IMR-90 (cell line): ENCODE measurements at regions not wholly inside any gene's neighbourhood (a gene's known extent, or its start where the extent isn't known, plus 50 kb on each side); places are given as distances from the start of the nearest gene placed in this dataset.

ENCODE experiments used
- ATAC-seq: fragments of 200-7000 bp; cut with Tn5 transposase; 2 replicates; pipeline ENCODE4 v1.9.1; 2020; ENCODE audit warnings: low read depth, mild to moderate bottlenecking, moderate library complexity
- BruUV-seq: library from RNA; stranded (reverse); fragments of 400-500 nt; replicated peaks from 2 replicates; lab custom pipeline; 2021; lab: Mats Ljungman, UMichigan
- CTCF ChIA-PET: fragments of 300-600 bp; formaldehyde crosslinking; extraction: SDS; loops from one replicate; lab custom pipeline; 2021; ENCODE audit warnings: antibody characterized with exemption; lab: Yijun Ruan, JAX
- POLR2A ChIA-PET: fragments of 300-600 bp; sonication (Branson Sonifier 250); formaldehyde crosslinking; loops from one replicate; lab custom pipeline; 2022; ENCODE audit warnings: antibody characterized with exemption; ENCODE audit not compliant: unreplicated experiment; lab: Charles Lee
- DNase-seq: peaks from one replicate; pipeline ENCODE4 v3.0.0; 2013
- H2AFZ ChIP-seq: replicated peaks from 2 replicates; pipeline ENCODE3; 2013; ENCODE audit warnings: low read length, mild to moderate bottlenecking; ENCODE audit not compliant: poor library complexity
- H2AK5ac ChIP-seq: 2 replicates; pipeline ENCODE4 v1.6.1; 2013; ENCODE audit warnings: low read depth, low read length, inconsistent platforms
- H2AK9ac ChIP-seq: replicated peaks from 2 replicates; pipeline ENCODE3; 2013; ENCODE audit warnings: mild to moderate bottlenecking, low read depth, low read length, moderate library complexity; ENCODE audit not compliant: poor library complexity
- H2BK120ac ChIP-seq: 2 replicates; pipeline ENCODE4 v1.6.1; 2013; ENCODE audit warnings: low read depth, low read length, inconsistent platforms
- H2BK15ac ChIP-seq: 3 replicates; pipeline ENCODE4 v1.6.1; 2013; ENCODE audit warnings: low read depth, low read length, inconsistent platforms
- H2BK20ac ChIP-seq: 2 replicates; pipeline ENCODE4 v1.6.1; 2013; ENCODE audit warnings: low read depth, mild to moderate bottlenecking, inconsistent platforms, low read length, moderate library complexity
- H2BK5ac ChIP-seq: 2 replicates; pipeline ENCODE4 v1.6.1; 2013; ENCODE audit warnings: mild to moderate bottlenecking, low read depth, low read length, inconsistent platforms; ENCODE audit not compliant: poor library complexity, severe bottlenecking
- H3K14ac ChIP-seq: replicated peaks from 2 replicates; pipeline ENCODE4 v1.6.1; 2013; ENCODE audit warnings: low read depth, low read length, inconsistent platforms
- H3K18ac ChIP-seq: 2 replicates; pipeline ENCODE4 v1.6.1; 2013; ENCODE audit warnings: low read depth, low read length, control low read depth
- H3K23ac ChIP-seq: 2 replicates; pipeline ENCODE4 v1.6.1; 2013; ENCODE audit warnings: low read depth, low read length, inconsistent platforms
- H3K27ac ChIP-seq: 2 replicates; pipeline ENCODE4 v1.5.1; 2013; ENCODE audit warnings: mild to moderate bottlenecking, control low read depth, low read length; ENCODE audit not compliant: insufficient read depth
- H3K27me3 ChIP-seq: 2 replicates; pipeline ENCODE4 v1.6.1; 2013; ENCODE audit warnings: low read length; ENCODE audit not compliant: control insufficient read depth, insufficient read depth
- H3K36me3 ChIP-seq: 2 replicates; pipeline ENCODE4 v1.6.1; 2013; ENCODE audit warnings: low read length, mixed read lengths; ENCODE audit not compliant: control insufficient read depth, insufficient read depth
- H3K4ac ChIP-seq: 2 replicates; pipeline ENCODE4 v1.6.1; 2013; ENCODE audit warnings: low read depth, low read length, inconsistent platforms
- H3K4me1 ChIP-seq: 2 replicates; pipeline ENCODE4 v1.6.1; 2013; ENCODE audit warnings: low read length, mixed read lengths; ENCODE audit not compliant: control insufficient read depth, insufficient read depth
- H3K4me2 ChIP-seq: 2 replicates; pipeline ENCODE4 v1.6.1; 2013; ENCODE audit warnings: low read depth, mild to moderate bottlenecking, control low read depth, low read length, moderate library complexity
- H3K4me3 ChIP-seq: 2 replicates; pipeline ENCODE4 v1.5.1; 2013; ENCODE audit warnings: low read depth, mild to moderate bottlenecking, control low read depth, low read length, moderate library complexity; ENCODE audit not compliant: insufficient read depth
- H3K56ac ChIP-seq: 2 replicates; pipeline ENCODE4 v1.6.1; 2013; ENCODE audit warnings: low read length, inconsistent platforms; ENCODE audit not compliant: insufficient read depth; ENCODE audit errors: extremely low read depth
- H3K79me1 ChIP-seq, 2 experiments: 2 replicates each; pipeline ENCODE4 v1.6.1; 2013; ENCODE audit warnings: low read length in 2 of 2, inconsistent platforms in 1 of 2, low read depth in 1 of 2
- H3K9ac ChIP-seq: 2 replicates; pipeline ENCODE4 v1.6.1; 2013; ENCODE audit warnings: low read depth, low read length, control low read depth
- H3K9me1 ChIP-seq: 2 replicates; pipeline ENCODE4 v1.6.1; 2013; ENCODE audit warnings: low read length, inconsistent platforms; ENCODE audit not compliant: insufficient read depth
- H3K9me3 ChIP-seq: 2 replicates; pipeline ENCODE4 v1.6.1; 2013; ENCODE audit warnings: low read length; ENCODE audit not compliant: control insufficient read depth, insufficient read depth
- H4K20me1 ChIP-seq: 2 replicates; pipeline ENCODE4 v1.6.1; 2013; ENCODE audit warnings: low read length, inconsistent platforms; ENCODE audit not compliant: insufficient read depth
- H4K5ac ChIP-seq: 2 replicates; pipeline ENCODE4 v1.6.1; 2013; ENCODE audit warnings: mild to moderate bottlenecking, low read depth, low read length, control low read depth
- H4K8ac ChIP-seq, 2 experiments: 2 replicates each; pipeline ENCODE4 v1.6.1; 2013; ENCODE audit warnings: low read depth in 2 of 2, low read length in 2 of 2, control low read depth in 1 of 2, inconsistent platforms in 1 of 2
- H4K91ac ChIP-seq: 2 replicates; pipeline ENCODE4 v1.6.1; 2013; ENCODE audit warnings: low read depth, low read length, inconsistent platforms; ENCODE audit not compliant: insufficient read depth
- CEBPB ChIP-seq: IDR thresholded peaks from 2 replicates; pipeline ENCODE4 v1.6.1; 2012; ENCODE audit warnings: low read depth, low read length, improper control_type of control experiment
- CTCF ChIP-seq: conservative IDR thresholded peaks from 2 replicates; pipeline ENCODE4 v1.5.1; 2012; ENCODE audit warnings: mild to moderate bottlenecking, low read depth, low read length, improper control_type of control experiment
- ELK1 ChIP-seq: fragments of 150-350 bp; IDR thresholded peaks from 2 replicates; pipeline ENCODE4 v1.6.1; 2016; ENCODE audit warnings: low read depth, mild to moderate bottlenecking, low read length, moderate library complexity, borderline replicate concordance
- FOS ChIP-seq: fragments of 150-350 bp; IDR thresholded peaks from 2 replicates; pipeline ENCODE4 v1.6.1; 2016; ENCODE audit warnings: low read depth, low read length
- MAFK ChIP-seq: IDR thresholded peaks from 2 replicates; pipeline ENCODE4 v1.6.1; 2012; ENCODE audit warnings: low read depth, low read length, improper control_type of control experiment
- MAZ ChIP-seq: IDR thresholded peaks from 2 replicates; pipeline ENCODE4 v1.6.1; 2012; ENCODE audit warnings: low read depth, mild to moderate bottlenecking, low read length, improper control_type of control experiment, moderate library complexity, borderline replicate concordance
- MXI1 ChIP-seq: IDR thresholded peaks from 2 replicates; pipeline ENCODE4 v1.6.1; 2012; ENCODE audit warnings: low read depth, mild to moderate bottlenecking, low read length, moderate library complexity, borderline replicate concordance
- NFE2L2 ChIP-seq: fragments of 150-350 bp; IDR thresholded peaks from 2 replicates; pipeline ENCODE4 v1.6.1; 2016; ENCODE audit warnings: low read depth, mild to moderate bottlenecking, low read length
- POLR2A ChIP-seq: IDR thresholded peaks from 2 replicates; pipeline ENCODE4 v1.6.1; 2012; ENCODE audit warnings: mild to moderate bottlenecking, low read depth, low read length
- RAD21 ChIP-seq: IDR thresholded peaks from 2 replicates; pipeline ENCODE4 v1.6.1; 2012; ENCODE audit warnings: low read length, improper control_type of control experiment
- RCOR1 ChIP-seq: IDR thresholded peaks from 2 replicates; pipeline ENCODE4 v1.6.1; 2012; ENCODE audit warnings: mild to moderate bottlenecking, low read length, improper control_type of control experiment; ENCODE audit not compliant: insufficient replicate concordance
- RFX5 ChIP-seq: IDR thresholded peaks from 2 replicates; pipeline ENCODE4 v1.8.0; 2012; ENCODE audit warnings: low read depth, mild to moderate bottlenecking, low read length, moderate library complexity
- SMC3 ChIP-seq: fragments of 150-350 bp; IDR thresholded peaks from 2 replicates; pipeline ENCODE4 v1.6.1; 2016; ENCODE audit warnings: low read depth, mild to moderate bottlenecking, antibody characterized with exemption, low read length, moderate library complexity
- USF2 ChIP-seq: fragments of 150-350 bp; IDR thresholded peaks from 2 replicates; pipeline ENCODE4 v1.6.1; 2017; ENCODE audit warnings: mild to moderate bottlenecking, antibody characterized with exemption, low read length, low read depth
- WGBS, 2 experiments: methylation state at CpG; one replicate each; pipeline versions ENCODE4 v1.1.5 to v1.1.7; 2013; ENCODE audit warnings: missing lambda C conversion rate in 2 of 2; ENCODE audit not compliant: insufficient read length in 1 of 2; ENCODE audit errors: extremely low coverage in 2 of 2; 5-methylcytosine and 5-hydroxymethylcytosine counted together
- dilution Hi-C: fragments of 300-500 bp; cut with HindIII; formaldehyde crosslinking; loops from one replicate; pipeline ENCODE4 v1.14.3; 2018; ENCODE audit warnings: low sequenced_read_pairs; ENCODE audit not compliant: unreplicated experiment
- in situ Hi-C: fragments of 300-500 bp; cut with MboI; formaldehyde crosslinking; loops from 3 replicates; pipeline ENCODE4 v1.14.3; 2019; ENCODE audit warnings: low sequenced_read_pairs, inconsistent platforms, mixed read lengths
- intact Hi-C: fragments of 100-400 bp; cut with micrococcal nuclease; formaldehyde crosslinking; loops from 2 replicates; pipeline ENCODE4 v1.10.0; 2022

GRCh38 chr4:100071506-100071905 is 118.8 kb downstream of the DDIT4L start:
- dilution Hi-C loops (no loop called here), in situ Hi-C loops (loop anchor here (25.0 kb wide), 1 partner anchor 509 kb away; the partner anchor contains the start of genes MTTP and TRMT10A), intact Hi-C loops (no loop called here)
- Histone ChIP-seq H3K9me3 (no peaks in the 10 kb centered on the region), H3K79me1 (no peaks in the 10 kb centered on the region), H2AFZ (no peak overlapping the region), H2BK5ac (no peak overlapping the region), H4K5ac (no peak overlapping the region), H3K36me3 (no peaks in the 10 kb centered on the region), H3K4me1 (no peaks in the 10 kb centered on the region), H2BK20ac (no peak overlapping the region), H3K9ac (no peak overlapping the region), H3K9me1 (no peaks in the 10 kb centered on the region; the same call in 1 of the 2 replicates), H3K27ac (no peak overlapping the region), H3K23ac (no peak overlapping the region), H2AK9ac (no peak overlapping the region), H3K18ac (no peak overlapping the region), H2BK15ac (no peak overlapping the region), H3K14ac (no peak overlapping the region), H3K27me3 (peaks cover 2% of the 10 kb centered on the region), H3K56ac (no peak overlapping the region), H2AK5ac (no peak overlapping the region), H4K91ac (no peak overlapping the region), H4K20me1 (no peaks in the 10 kb centered on the region), H2BK120ac (no peak overlapping the region), H3K4me2 (no peak overlapping the region), H4K8ac (no peak overlapping the region), H3K4me3 (no peak overlapping the region), H3K4ac (no peak overlapping the region)
- POLR2A ChIA-PET, result no interaction called here
- TF ChIP-seq USF2 (no peak), ELK1 (no peak), MAFK (no peak), RFX5 (no peak), MAZ (no peak), RCOR1 (no peak), CTCF (no peak), RAD21 (no peak), MXI1 (no peak), CEBPB (no peak), NFE2L2 (no peak), FOS (no peak), POLR2A (no peak), SMC3 (no peak)
- ATAC-seq, result no peak
- DNase-seq, result no peak
- CTCF ChIA-PET, result no interaction called here
- BruUV-seq, result no TSS peak
- WGBS, 2 experiments, result no CpG with 5 or more reads among the region's 3 CpGs
